Activated effector memory CD4-positive, alpha-beta T cell treated with Interleukin-2 at 50 U/mL for 16 hours (primary cell): ENCODE measurements at regions not wholly inside any gene's neighbourhood (a gene's known extent, or its start where the extent isn't known, plus 50 kb on each side); places are given as distances from the start of the nearest gene placed in this dataset.

Experiments used
- DNase-seq: peaks from one replicate; pipeline ENCODE4 v3.0.0-alpha.2; 2020

- DNase-seq = no peak
These were observed 336.6 kb downstream of the SMAD2 start for GRCh38 chr18:47593744-47594472.

- no peak for DNase-seq
These were observed 339.0 kb downstream of the SMAD2 start for GRCh38 chr18:47591429-47591828.

- no peak for DNase-seq
These were observed 336.1 kb upstream of the SKOR2 start for GRCh38 chr18:47587587-47587986.

GRCh38 chr18:47586418-47587070 is 335.1 kb upstream of the SKOR2 start:
- DNase-seq = no peak

- DNase-seq = no peak
These were observed 334.5 kb upstream of the SKOR2 start for GRCh38 chr18:47585914-47586313.

- DNase-seq = no peak
These were observed 333.7 kb upstream of the SKOR2 start for GRCh38 chr18:47585136-47585535.

GRCh38 chr18:47582093-47582492 is 330.6 kb upstream of the SKOR2 start:
- no peak for DNase-seq

- DNase-seq = no peak
These were observed 326.1 kb upstream of the SKOR2 start for GRCh38 chr18:47577520-47577919.

GRCh38 chr18:47574966-47575365 is 323.5 kb upstream of the SKOR2 start:
- no peak for DNase-seq

GRCh38 chr18:47571957-47572356 is 320.5 kb upstream of the SKOR2 start:
- no peak for DNase-seq

- no peak for DNase-seq
These were observed 315.3 kb upstream of the SKOR2 start for GRCh38 chr18:47566809-47567208.

GRCh38 chr18:47560723-47561715 is 309.6 kb upstream of the SKOR2 start:
- DNase-seq = no peak

GRCh38 chr18:47558110-47558750 is 306.8 kb upstream of the SKOR2 start:
- no peak for DNase-seq

GRCh38 chr18:47557160-47557559 is 305.7 kb upstream of the SKOR2 start:
- no peak for DNase-seq

- no peak for DNase-seq
These were observed 301.3 kb upstream of the SKOR2 start for GRCh38 chr18:47552783-47553182.

GRCh38 chr18:47550611-47551010 is 299.2 kb upstream of the SKOR2 start:
- DNase-seq = no peak

GRCh38 chr18:47549021-47549540 is 297.6 kb upstream of the SKOR2 start:
- no peak for DNase-seq

- DNase-seq = no peak
These were observed 296.2 kb upstream of the SKOR2 start for GRCh38 chr18:47547539-47548202.

GRCh38 chr18:47545613-47546012 is 294.2 kb upstream of the SKOR2 start:
- DNase-seq = no peak

GRCh38 chr18:47543080-47543479 is 291.6 kb upstream of the SKOR2 start:
- no peak for DNase-seq

- DNase-seq = no peak
These were observed 291.1 kb upstream of the SKOR2 start for GRCh38 chr18:47542551-47542950.

GRCh38 chr18:47531717-47532116 is 280.3 kb upstream of the SKOR2 start:
- DNase-seq = no peak
